HEK293 (cell line): ENCODE measurements at regions not wholly inside any gene's neighbourhood (a gene's known extent, or its start where the extent isn't known, plus 50 kb on each side); places are given as distances from the start of the nearest gene placed in this dataset.

Source experiments
- CTCF ChIA-PET: fragments of 350-600 bp; formaldehyde crosslinking; extraction: SDS; loops from one replicate; lab custom pipeline; 2021; ENCODE audit warnings: antibody characterized with exemption; lab: Yijun Ruan, JAX
- POLR2A ChIA-PET: fragments of 300-600 bp; formaldehyde crosslinking; extraction: SDS; loops from one replicate; lab custom pipeline; 2020; ENCODE audit warnings: antibody characterized with exemption, inconsistent platforms; lab: Yijun Ruan, JAX
- H3K27ac ChIP-seq: fragments of 200-500 bp; sonication (Bioruptor generic); 2 replicates; pipeline ENCODE4 v1.5.1; 2014; ENCODE audit warnings: low read depth, low read length, control low read depth, inconsistent platforms; ENCODE audit errors: extremely low read depth
- H3K36me3 ChIP-seq, 2 experiments: fragments of 200-500 bp in 1 of 2; sonication (Bioruptor generic) in 1 of 2; 1 replicate in 1 of 2; 2 replicates in 1 of 2; pipeline ENCODE4 v1.5.1; 2014 to 2017; ENCODE audit warnings: inconsistent platforms in 2 of 2, low read length in 2 of 2; ENCODE audit not compliant: control insufficient read depth in 2 of 2, insufficient read depth in 1 of 2
- H3K4me1 ChIP-seq: fragments of 200-500 bp; sonication (Bioruptor generic); 2 replicates; pipeline ENCODE4 v1.5.1; 2014; ENCODE audit warnings: mild to moderate bottlenecking, low read length, inconsistent platforms; ENCODE audit not compliant: control insufficient read depth, insufficient read depth
- H3K4me3 ChIP-seq: 2 replicates; pipeline ENCODE4 v1.5.1; 2011; ENCODE audit warnings: low read depth, mild to moderate bottlenecking, control low read depth, low read length, moderate library complexity
- H3K9me3 ChIP-seq: fragments of 200-500 bp; sonication (Bioruptor generic); 2 replicates; pipeline ENCODE4 v1.5.1; 2014; ENCODE audit warnings: low read depth, low read length, inconsistent platforms; ENCODE audit not compliant: control insufficient read depth, insufficient read depth
- FEZF1 ChIP-seq: fragments of 450-650 bp; formaldehyde crosslinking; IDR thresholded peaks from 2 replicates; pipeline ENCODE4 v1.5.1; 2016; ENCODE audit warnings: missing biosample characterization, missing genetic modification characterization
- GFI1B ChIP-seq: fragments of 450-650 bp; formaldehyde crosslinking; IDR thresholded peaks from 2 replicates; pipeline ENCODE4 v1.5.1; 2016; ENCODE audit warnings: missing biosample characterization, missing genetic modification characterization
- GLI4 ChIP-seq: fragments of 450-650 bp; formaldehyde crosslinking; IDR thresholded peaks from 2 replicates; pipeline ENCODE4 v1.5.1; 2016; ENCODE audit warnings: missing biosample characterization, missing genetic modification characterization
- KLF1 ChIP-seq: fragments of 450-650 bp; formaldehyde crosslinking; IDR thresholded peaks from 2 replicates; pipeline ENCODE4 v1.5.1; 2016; ENCODE audit warnings: missing biosample characterization, missing genetic modification characterization
- KLF16 ChIP-seq: fragments of 450-650 bp; formaldehyde crosslinking; IDR thresholded peaks from 2 replicates; pipeline ENCODE4 v1.5.1; 2017; ENCODE audit warnings: missing biosample characterization, missing genetic modification characterization
- KLF8 ChIP-seq: fragments of 450-650 bp; formaldehyde crosslinking; IDR thresholded peaks from 2 replicates; pipeline ENCODE4 v1.5.1; 2016; ENCODE audit warnings: missing biosample characterization, missing genetic modification characterization
- MEIS1 ChIP-seq: sonication (generic); formaldehyde crosslinking; IDR thresholded peaks from 2 replicates; pipeline ENCODE4 v1.8.1; 2022; ENCODE audit warnings: missing genetic modification reagents, mild to moderate bottlenecking, borderline replicate concordance
- SALL2 ChIP-seq: fragments of 450-650 bp; formaldehyde crosslinking; IDR thresholded peaks from 2 replicates; pipeline ENCODE4 v1.5.0; 2017; ENCODE audit warnings: missing biosample characterization, mild to moderate bottlenecking, missing genetic modification characterization, borderline replicate concordance
- SCRT1 ChIP-seq: fragments of 450-650 bp; formaldehyde crosslinking; IDR thresholded peaks from 2 replicates; pipeline ENCODE4 v1.5.1; 2016; ENCODE audit warnings: missing biosample characterization, missing genetic modification characterization, borderline replicate concordance
- SCRT2 ChIP-seq: fragments of 450-650 bp; formaldehyde crosslinking; IDR thresholded peaks from 2 replicates; pipeline ENCODE4 v1.5.1; 2016; ENCODE audit warnings: missing biosample characterization, missing genetic modification characterization
- YY2 ChIP-seq: fragments of 450-650 bp; formaldehyde crosslinking; IDR thresholded peaks from 2 replicates; pipeline ENCODE4 v1.5.1; 2016; ENCODE audit warnings: missing biosample characterization, missing genetic modification characterization
- ZBTB48 ChIP-seq: fragments of 450-650 bp; formaldehyde crosslinking; IDR thresholded peaks from 2 replicates; pipeline ENCODE4 v1.5.1; 2016; ENCODE audit warnings: missing biosample characterization, missing genetic modification characterization
- ZBTB8A ChIP-seq: fragments of 450-650 bp; formaldehyde crosslinking; IDR thresholded peaks from 2 replicates; pipeline ENCODE4 v1.5.1; 2016; ENCODE audit warnings: missing biosample characterization, missing genetic modification characterization
- ZNF146 ChIP-seq: fragments of 450-650 bp; formaldehyde crosslinking; IDR thresholded peaks from 2 replicates; pipeline ENCODE4 v1.5.1; 2016; ENCODE audit warnings: missing biosample characterization, missing genetic modification characterization
- ZNF23 ChIP-seq: fragments of 450-650 bp; formaldehyde crosslinking; IDR thresholded peaks from 2 replicates; pipeline ENCODE4 v1.5.1; 2016; ENCODE audit warnings: missing biosample characterization, missing genetic modification characterization, borderline replicate concordance
- ZNF248 ChIP-seq: fragments of 450-650 bp; formaldehyde crosslinking; IDR thresholded peaks from 2 replicates; pipeline ENCODE4 v1.5.1; 2017; ENCODE audit warnings: missing biosample characterization, missing genetic modification characterization
- ZNF37A ChIP-seq: fragments of 450-650 bp; IDR thresholded peaks from 2 replicates; pipeline ENCODE4 v1.5.1; 2018; ENCODE audit warnings: missing biosample characterization, missing genetic modification characterization
- ZNF394 ChIP-seq: fragments of 450-650 bp; formaldehyde crosslinking; IDR thresholded peaks from 2 replicates; pipeline ENCODE4 v1.5.1; 2016; ENCODE audit warnings: missing biosample characterization, missing genetic modification characterization, mild to moderate bottlenecking, moderate library complexity, borderline replicate concordance
- ZNF404 ChIP-seq: fragments of 450-650 bp; formaldehyde crosslinking; IDR thresholded peaks from 2 replicates; pipeline ENCODE4 v1.5.1; 2017; ENCODE audit warnings: missing biosample characterization, missing genetic modification characterization
- ZNF521 ChIP-seq: fragments of 450-650 bp; formaldehyde crosslinking; IDR thresholded peaks from 2 replicates; pipeline ENCODE4 v1.5.1; 2017; ENCODE audit warnings: missing biosample characterization, mild to moderate bottlenecking, missing genetic modification characterization
- ZNF530 ChIP-seq: fragments of 450-650 bp; formaldehyde crosslinking; IDR thresholded peaks from 2 replicates; pipeline ENCODE4 v1.5.1; 2016; ENCODE audit warnings: low read depth, missing biosample characterization, missing genetic modification characterization
- ZNF571 ChIP-seq: fragments of 450-650 bp; formaldehyde crosslinking; IDR thresholded peaks from 2 replicates; pipeline ENCODE4 v1.5.0; 2017; ENCODE audit warnings: missing biosample characterization, missing genetic modification characterization
- ZNF701 ChIP-seq: fragments of 450-650 bp; formaldehyde crosslinking; IDR thresholded peaks from 2 replicates; pipeline ENCODE4 v1.5.1; 2016; ENCODE audit warnings: missing biosample characterization, missing genetic modification characterization
- ZNF776 ChIP-seq: fragments of 450-650 bp; formaldehyde crosslinking; IDR thresholded peaks from 2 replicates; pipeline ENCODE4 v1.5.0; 2017; ENCODE audit warnings: missing biosample characterization, missing genetic modification characterization, borderline replicate concordance
- ZNF830 ChIP-seq: fragments of 450-650 bp; IDR thresholded peaks from 2 replicates; pipeline ENCODE4 v1.5.0; 2018; ENCODE audit warnings: missing biosample characterization, missing genetic modification characterization, low read depth, mild to moderate bottlenecking, moderate library complexity
- ZNF843 ChIP-seq: fragments of 450-650 bp; formaldehyde crosslinking; IDR thresholded peaks from 2 replicates; pipeline ENCODE4 v1.5.1; 2016; ENCODE audit warnings: missing biosample characterization, missing genetic modification characterization
- TF ChIP-seq, protein P1 (sequence below): IDR thresholded peaks from 2 replicates; pipeline ENCODE4 v1.6.1; 2011; ENCODE audit warnings: mild to moderate bottlenecking, low read depth, low read length, borderline replicate concordance
- TF ChIP-seq, protein P2 (sequence below): fragments of 450-650 bp; formaldehyde crosslinking; IDR thresholded peaks from 2 replicates; pipeline ENCODE4 v1.5.1; 2016; ENCODE audit warnings: missing biosample characterization, missing genetic modification characterization
- TF ChIP-seq, protein P3 (sequence below): fragments of 450-650 bp; formaldehyde crosslinking; IDR thresholded peaks from 2 replicates; pipeline ENCODE4 v1.5.1; 2016; ENCODE audit warnings: missing biosample characterization, missing genetic modification characterization
- TF ChIP-seq, protein P4 (sequence below): fragments of 450-650 bp; formaldehyde crosslinking; IDR thresholded peaks from 2 replicates; pipeline ENCODE4 v1.5.1; 2016; ENCODE audit warnings: missing biosample characterization, missing genetic modification characterization
- TF ChIP-seq, protein P5 (sequence below): fragments of 450-650 bp; formaldehyde crosslinking; IDR thresholded peaks from 2 replicates; pipeline ENCODE4 v1.5.1; 2016; ENCODE audit warnings: missing biosample characterization, missing genetic modification characterization
- TF ChIP-seq, protein P6 (sequence below): fragments of 450-650 bp; formaldehyde crosslinking; IDR thresholded peaks from 2 replicates; pipeline ENCODE4 v1.5.1; 2016; ENCODE audit warnings: missing biosample characterization, missing genetic modification characterization

DNA sequence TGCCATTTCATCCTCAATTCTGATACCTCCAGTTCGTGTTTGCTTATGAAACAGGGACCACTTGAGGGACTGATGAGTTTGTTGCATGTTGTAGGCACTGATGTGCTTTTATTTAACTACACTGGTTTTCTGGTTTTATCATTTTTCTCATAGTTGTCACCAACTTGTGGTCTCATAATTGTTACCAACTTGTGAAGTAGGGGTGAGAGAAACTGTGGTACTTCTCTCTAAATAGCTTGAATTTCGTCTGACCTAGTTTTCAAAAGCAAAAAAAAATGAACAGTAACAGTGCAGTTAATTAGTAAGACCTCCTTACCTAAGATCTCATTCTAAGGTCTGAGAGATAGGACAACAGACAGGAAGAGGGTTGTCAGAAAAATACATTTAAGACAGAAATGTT, 78.0 kb downstream of the ANXA2R start:
- Histone ChIP-seq H3K4me3 (no peak overlapping the region), H3K36me3 (no peaks in the 10 kb centered on the region)
- POLR2A ChIA-PET, result no interaction called here
- CTCF ChIA-PET, result no interaction called here
- TF ChIP-seq YY2 (no peak), KLF16 (no peak), ZNF146 (no peak), ZNF23 (tag by site-specific recombination) (no peak), KLF8 (no peak), GFI1B (tag by site-specific recombination) (no peak), ZNF248 (tag by site-specific recombination) (no peak), ZNF37A (tag by site-specific recombination) (no peak), ZNF404 (tag by site-specific recombination) (no peak), ZNF830 (no peak), ZBTB48 (tag by site-specific recombination) (no peak), ZNF776 (tag by site-specific recombination) (no peak), KLF1 (no peak), GLI4 (tag by site-specific recombination) (no peak), SALL2 (no peak), ZNF394 (no peak), ZNF571 (tag by site-specific recombination) (no peak)
- TF ChIP-seq, protein P1, sequence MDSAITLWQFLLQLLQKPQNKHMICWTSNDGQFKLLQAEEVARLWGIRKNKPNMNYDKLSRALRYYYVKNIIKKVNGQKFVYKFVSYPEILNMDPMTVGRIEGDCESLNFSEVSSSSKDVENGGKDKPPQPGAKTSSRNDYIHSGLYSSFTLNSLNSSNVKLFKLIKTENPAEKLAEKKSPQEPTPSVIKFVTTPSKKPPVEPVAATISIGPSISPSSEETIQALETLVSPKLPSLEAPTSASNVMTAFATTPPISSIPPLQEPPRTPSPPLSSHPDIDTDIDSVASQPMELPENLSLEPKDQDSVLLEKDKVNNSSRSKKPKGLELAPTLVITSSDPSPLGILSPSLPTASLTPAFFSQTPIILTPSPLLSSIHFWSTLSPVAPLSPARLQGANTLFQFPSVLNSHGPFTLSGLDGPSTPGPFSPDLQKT, result no peak
- TF ChIP-seq, protein P2, sequence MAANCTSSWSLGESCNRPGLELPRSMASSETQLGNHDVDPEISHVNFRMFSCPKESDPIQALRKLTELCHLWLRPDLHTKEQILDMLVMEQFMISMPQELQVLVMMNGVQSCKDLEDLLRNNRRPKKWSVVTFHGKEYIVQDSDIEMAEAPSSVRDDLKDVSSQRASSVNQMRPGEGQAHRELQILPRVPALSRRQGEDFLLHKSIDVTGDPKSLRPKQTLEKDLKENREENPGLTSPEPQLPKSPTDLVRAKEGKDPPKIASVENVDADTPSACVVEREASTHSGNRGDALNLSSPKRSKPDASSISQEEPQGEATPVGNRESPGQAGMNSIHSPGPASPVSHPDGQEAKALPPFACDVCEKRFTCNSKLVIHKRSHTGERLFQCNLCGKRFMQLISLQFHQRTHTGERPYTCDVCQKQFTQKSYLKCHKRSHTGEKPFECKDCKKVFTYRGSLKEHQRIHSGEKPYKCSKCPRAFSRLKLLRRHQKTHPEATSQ (tag by site-specific recombination), result no peak
- TF ChIP-seq, protein P3, sequence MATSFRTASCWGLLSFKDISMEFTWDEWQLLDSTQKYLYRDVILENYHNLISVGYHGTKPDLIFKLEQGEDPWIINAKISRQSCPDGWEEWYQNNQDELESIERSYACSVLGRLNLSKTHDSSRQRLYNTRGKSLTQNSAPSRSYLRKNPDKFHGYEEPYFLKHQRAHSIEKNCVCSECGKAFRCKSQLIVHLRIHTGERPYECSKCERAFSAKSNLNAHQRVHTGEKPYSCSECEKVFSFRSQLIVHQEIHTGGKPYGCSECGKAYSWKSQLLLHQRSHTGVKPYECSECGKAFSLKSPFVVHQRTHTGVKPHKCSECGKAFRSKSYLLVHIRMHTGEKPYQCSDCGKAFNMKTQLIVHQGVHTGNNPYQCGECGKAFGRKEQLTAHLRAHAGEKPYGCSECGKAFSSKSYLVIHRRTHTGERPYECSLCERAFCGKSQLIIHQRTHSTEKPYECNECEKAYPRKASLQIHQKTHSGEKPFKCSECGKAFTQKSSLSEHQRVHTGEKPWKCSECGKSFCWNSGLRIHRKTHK (tag by site-specific recombination), result no peak
- TF ChIP-seq, all 188 proteins: peak for 0
- no peaks in the 10 kb centered on the region for H3K4me1 ChIP-seq
- H3K27ac ChIP-seq, result no peak overlapping the region
- no peaks in the 10 kb centered on the region for H3K9me3 ChIP-seq

DNA sequence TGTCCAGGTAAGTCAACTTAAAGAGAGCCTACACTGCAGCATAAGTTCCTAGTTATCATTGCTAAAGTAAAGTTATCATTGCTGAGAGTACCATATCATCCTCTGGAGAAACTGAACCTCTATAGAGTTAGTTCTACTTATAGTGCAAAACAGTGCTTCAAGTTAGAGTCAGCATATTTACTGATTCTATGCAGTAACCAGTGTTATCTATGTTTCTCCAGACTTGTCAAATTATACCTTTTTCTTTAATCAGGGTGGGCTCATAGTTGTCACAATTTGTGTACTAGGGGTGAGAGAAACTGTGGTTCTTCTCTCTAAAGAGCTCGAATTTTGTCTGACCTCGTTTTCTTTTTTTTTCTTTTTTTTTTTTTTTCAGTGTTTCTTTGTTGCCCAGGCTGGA, 79.6 kb downstream of the ANXA2R start:
- Histone ChIP-seq H3K36me3 (no peaks in the 10 kb centered on the region), H3K4me1 (no peaks in the 10 kb centered on the region), H3K9me3 (no peaks in the 10 kb centered on the region), H3K4me3 (no peak overlapping the region), H3K27ac (no peak overlapping the region)
- ChIA-PET CTCF (no interaction called here), POLR2A (no interaction called here)
- no peak for TF ChIP-seq ZBTB8A
- no peak for TF ChIP-seq ZNF521
- no peak for TF ChIP-seq ZNF701 (tag by site-specific recombination)
- no peak for TF ChIP-seq SCRT1 (tag by site-specific recombination)
- no peak for TF ChIP-seq ZNF530 (tag by site-specific recombination)
- TF ChIP-seq ZNF843 (tag by site-specific recombination), result no peak
- TF ChIP-seq, protein P4, sequence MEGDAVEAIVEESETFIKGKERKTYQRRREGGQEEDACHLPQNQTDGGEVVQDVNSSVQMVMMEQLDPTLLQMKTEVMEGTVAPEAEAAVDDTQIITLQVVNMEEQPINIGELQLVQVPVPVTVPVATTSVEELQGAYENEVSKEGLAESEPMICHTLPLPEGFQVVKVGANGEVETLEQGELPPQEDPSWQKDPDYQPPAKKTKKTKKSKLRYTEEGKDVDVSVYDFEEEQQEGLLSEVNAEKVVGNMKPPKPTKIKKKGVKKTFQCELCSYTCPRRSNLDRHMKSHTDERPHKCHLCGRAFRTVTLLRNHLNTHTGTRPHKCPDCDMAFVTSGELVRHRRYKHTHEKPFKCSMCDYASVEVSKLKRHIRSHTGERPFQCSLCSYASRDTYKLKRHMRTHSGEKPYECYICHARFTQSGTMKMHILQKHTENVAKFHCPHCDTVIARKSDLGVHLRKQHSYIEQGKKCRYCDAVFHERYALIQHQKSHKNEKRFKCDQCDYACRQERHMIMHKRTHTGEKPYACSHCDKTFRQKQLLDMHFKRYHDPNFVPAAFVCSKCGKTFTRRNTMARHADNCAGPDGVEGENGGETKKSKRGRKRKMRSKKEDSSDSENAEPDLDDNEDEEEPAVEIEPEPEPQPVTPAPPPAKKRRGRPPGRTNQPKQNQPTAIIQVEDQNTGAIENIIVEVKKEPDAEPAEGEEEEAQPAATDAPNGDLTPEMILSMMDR (tag by site-specific recombination), result no peak
- TF ChIP-seq, protein P5, sequence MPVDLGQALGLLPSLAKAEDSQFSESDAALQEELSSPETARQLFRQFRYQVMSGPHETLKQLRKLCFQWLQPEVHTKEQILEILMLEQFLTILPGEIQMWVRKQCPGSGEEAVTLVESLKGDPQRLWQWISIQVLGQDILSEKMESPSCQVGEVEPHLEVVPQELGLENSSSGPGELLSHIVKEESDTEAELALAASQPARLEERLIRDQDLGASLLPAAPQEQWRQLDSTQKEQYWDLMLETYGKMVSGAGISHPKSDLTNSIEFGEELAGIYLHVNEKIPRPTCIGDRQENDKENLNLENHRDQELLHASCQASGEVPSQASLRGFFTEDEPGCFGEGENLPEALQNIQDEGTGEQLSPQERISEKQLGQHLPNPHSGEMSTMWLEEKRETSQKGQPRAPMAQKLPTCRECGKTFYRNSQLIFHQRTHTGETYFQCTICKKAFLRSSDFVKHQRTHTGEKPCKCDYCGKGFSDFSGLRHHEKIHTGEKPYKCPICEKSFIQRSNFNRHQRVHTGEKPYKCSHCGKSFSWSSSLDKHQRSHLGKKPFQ (tag by site-specific recombination), result no peak
- TF ChIP-seq MEIS1 (CRISPR knock-in tag), result no peak
- TF ChIP-seq SCRT2 (tag by site-specific recombination), result no peak
- TF ChIP-seq FEZF1 (tag by site-specific recombination), result no peak
- TF ChIP-seq, protein P6, sequence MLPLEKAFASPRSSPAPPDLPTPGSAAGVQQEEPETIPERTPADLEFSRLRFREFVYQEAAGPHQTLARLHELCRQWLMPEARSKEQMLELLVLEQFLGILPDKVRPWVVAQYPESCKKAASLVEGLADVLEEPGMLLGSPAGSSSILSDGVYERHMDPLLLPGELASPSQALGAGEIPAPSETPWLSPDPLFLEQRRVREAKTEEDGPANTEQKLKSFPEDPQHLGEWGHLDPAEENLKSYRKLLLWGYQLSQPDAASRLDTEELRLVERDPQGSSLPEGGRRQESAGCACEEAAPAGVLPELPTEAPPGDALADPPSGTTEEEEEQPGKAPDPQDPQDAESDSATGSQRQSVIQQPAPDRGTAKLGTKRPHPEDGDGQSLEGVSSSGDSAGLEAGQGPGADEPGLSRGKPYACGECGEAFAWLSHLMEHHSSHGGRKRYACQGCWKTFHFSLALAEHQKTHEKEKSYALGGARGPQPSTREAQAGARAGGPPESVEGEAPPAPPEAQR (tag by site-specific recombination), result no peak
